ENCODE measurements at regions not wholly inside any gene's neighbourhood (a gene's known extent, or its start where the extent isn't known, plus 50 kb on each side); places are given as distances from the start of the nearest gene placed in this dataset.

DNA sequence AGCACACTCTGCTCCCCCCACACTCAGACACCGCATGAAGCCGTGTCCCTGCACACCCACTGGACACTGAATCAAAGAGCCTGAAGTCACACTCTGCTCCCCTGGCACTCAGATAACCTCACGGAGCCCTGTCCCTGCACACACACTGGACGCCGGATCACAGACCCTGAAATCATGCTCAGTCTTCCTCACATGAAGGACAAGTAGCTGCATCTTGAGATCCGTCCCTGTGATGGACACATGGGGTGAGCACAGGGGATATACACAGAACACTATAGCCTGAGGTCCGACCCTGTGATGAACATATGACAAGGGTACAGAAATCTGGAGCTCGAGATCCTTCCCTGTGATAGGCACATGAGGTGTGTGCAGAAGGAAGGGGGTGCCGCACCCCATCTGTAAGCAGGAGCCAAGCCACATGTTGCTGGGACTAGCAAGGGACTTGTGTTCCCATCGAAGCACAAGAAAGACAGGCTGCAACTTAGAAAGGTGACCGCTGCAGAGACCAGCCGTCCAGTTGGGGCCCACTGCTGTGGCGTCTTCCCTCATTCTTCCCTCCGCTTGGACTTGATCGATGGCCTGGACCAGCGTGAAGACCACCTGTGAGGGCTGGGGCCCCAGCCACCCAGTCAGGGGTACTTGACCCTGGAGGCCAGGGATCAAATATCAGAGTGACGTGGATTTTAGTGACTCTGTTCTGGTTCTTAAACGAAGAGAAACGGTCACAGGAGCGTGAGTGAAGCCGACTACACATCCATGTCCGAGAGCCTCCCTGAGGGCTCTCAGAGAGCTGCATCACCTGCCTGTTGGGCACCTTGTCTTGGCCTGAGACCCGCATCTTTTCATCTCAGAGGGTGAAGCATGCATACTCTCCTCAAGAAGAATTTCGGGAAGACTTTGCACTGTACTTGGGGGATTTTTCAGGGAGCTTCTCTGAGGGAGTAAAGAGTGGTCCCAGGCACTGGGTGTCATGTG lies 391.7 kb upstream of the SALL3 start:
- Histone ChIP-seq H3K9me3 (ENCODE audit: control insufficient read depth, insufficient read depth, low read length) (peaks cover 4% of the 10 kb centered on the region; the same call in 1 of the 2 replicates), H3K9me2 (replicated peaks; ENCODE audit: control insufficient read depth, low read length) (no peaks in the 10 kb centered on the region), H3K79me2 (ENCODE audit: control insufficient read depth, low read length) (no peaks in the 10 kb centered on the region), H3F3A (ENCODE audit: control insufficient read depth, insufficient read depth) (no peaks in the 10 kb centered on the region), H4K20me1 (ENCODE audit: control insufficient read depth, insufficient read depth, low read depth, low read length) (no peaks in the 10 kb centered on the region), H3K4me2 (ENCODE audit: low read length) (no peak overlapping the region), H3K27ac (ENCODE audit: low read depth, low read length) (no peak overlapping the region), H3K4me3 (ENCODE audit: low read length) (no peak overlapping the region), H3K27me3 (ENCODE audit: control insufficient read depth, low read length) (no peaks in the 10 kb centered on the region), H3K36me3 (ENCODE audit: control insufficient read depth, low read length) (no peaks in the 10 kb centered on the region), H3K4me1 (ENCODE audit: control insufficient read depth, low read length) (no peaks in the 10 kb centered on the region)
- no peak for TF ChIP-seq EZH2phosphoT487 (IDR thresholded peaks at IDR 0.05; ENCODE audit: borderline replicate concordance, low read length)
- TF ChIP-seq, protein P1, sequence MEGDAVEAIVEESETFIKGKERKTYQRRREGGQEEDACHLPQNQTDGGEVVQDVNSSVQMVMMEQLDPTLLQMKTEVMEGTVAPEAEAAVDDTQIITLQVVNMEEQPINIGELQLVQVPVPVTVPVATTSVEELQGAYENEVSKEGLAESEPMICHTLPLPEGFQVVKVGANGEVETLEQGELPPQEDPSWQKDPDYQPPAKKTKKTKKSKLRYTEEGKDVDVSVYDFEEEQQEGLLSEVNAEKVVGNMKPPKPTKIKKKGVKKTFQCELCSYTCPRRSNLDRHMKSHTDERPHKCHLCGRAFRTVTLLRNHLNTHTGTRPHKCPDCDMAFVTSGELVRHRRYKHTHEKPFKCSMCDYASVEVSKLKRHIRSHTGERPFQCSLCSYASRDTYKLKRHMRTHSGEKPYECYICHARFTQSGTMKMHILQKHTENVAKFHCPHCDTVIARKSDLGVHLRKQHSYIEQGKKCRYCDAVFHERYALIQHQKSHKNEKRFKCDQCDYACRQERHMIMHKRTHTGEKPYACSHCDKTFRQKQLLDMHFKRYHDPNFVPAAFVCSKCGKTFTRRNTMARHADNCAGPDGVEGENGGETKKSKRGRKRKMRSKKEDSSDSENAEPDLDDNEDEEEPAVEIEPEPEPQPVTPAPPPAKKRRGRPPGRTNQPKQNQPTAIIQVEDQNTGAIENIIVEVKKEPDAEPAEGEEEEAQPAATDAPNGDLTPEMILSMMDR (IDR thresholded peaks at IDR 0.05; ENCODE audit: low read depth, low read length, poor library complexity, severe bottlenecking) = no peak

DNA sequence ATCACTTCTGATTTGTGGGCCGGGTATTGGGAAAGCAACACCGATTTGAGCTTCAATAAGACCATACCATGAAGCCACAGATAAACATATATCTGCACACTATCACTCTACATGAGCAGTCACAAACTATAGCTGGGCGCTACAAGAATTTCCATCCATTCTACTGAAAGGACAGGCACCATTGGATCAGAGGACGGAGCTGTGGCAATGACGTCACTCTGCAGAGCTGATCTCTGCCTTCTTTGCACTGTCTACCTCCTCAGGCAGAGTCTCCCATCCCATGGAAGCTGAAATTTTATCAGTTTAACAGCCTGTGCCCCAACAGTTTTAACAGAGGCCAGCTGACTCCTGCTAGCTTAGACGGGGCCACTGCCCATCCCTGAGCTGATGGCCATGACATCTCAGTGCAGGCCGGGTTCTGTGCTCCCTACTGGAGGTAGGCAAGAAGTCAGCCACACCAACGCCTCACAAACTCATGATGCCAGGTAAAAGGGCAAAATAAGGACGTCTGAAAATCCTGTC lies 389.6 kb upstream of the SALL3 start:
- Histone ChIP-seq H3F3A (ENCODE audit: control insufficient read depth, insufficient read depth) (no peaks in the 10 kb centered on the region), H3K27ac (ENCODE audit: low read depth, low read length) (no peak overlapping the region), H3K9me3 (ENCODE audit: control insufficient read depth, insufficient read depth, low read length) (no peaks in the 10 kb centered on the region; the same call in 1 of the 2 replicates), H3K4me1 (ENCODE audit: control insufficient read depth, low read length) (no peaks in the 10 kb centered on the region), H3K79me2 (ENCODE audit: control insufficient read depth, low read length) (no peaks in the 10 kb centered on the region), H3K36me3 (ENCODE audit: control insufficient read depth, low read length) (no peaks in the 10 kb centered on the region), H3K4me2 (ENCODE audit: low read length) (no peak overlapping the region), H3K4me3 (ENCODE audit: low read length) (no peak overlapping the region), H3K9me2 (replicated peaks; ENCODE audit: control insufficient read depth, low read length) (no peaks in the 10 kb centered on the region), H4K20me1 (ENCODE audit: control insufficient read depth, insufficient read depth, low read depth, low read length) (no peaks in the 10 kb centered on the region), H3K27me3 (ENCODE audit: control insufficient read depth, low read length) (no peaks in the 10 kb centered on the region)
- TF ChIP-seq, protein P1 (IDR thresholded peaks at IDR 0.05; ENCODE audit: low read depth, low read length, poor library complexity, severe bottlenecking) = no peak
- no peak for TF ChIP-seq EZH2phosphoT487 (IDR thresholded peaks at IDR 0.05; ENCODE audit: borderline replicate concordance, low read length)

DNA sequence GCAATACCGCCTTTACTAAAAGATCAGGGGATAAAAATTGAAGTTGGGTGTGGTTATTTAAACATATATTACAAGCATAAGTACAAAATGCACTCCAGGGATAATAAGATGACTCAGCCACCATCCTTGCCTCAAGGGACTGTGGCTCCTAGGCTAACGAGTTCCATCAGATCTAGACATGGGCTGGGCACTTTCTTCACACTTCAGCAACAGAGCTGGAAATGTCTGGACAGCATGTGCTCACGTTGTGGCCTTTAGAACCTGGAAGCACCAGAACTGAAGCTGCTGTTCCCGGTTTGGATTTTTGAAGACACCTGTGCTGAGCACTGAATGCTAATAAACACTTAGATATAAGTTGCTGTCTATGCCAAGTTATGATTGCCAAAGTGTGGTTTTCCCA lies 384.2 kb upstream of the SALL3 start:
- Histone ChIP-seq H3K27me3 (ENCODE audit: control insufficient read depth, low read length) (no peaks in the 10 kb centered on the region), H3K4me2 (ENCODE audit: low read length) (no peak overlapping the region), H3K4me1 (ENCODE audit: control insufficient read depth, low read length) (no peaks in the 10 kb centered on the region), H3K79me2 (ENCODE audit: control insufficient read depth, low read length) (no peaks in the 10 kb centered on the region), H3K36me3 (ENCODE audit: control insufficient read depth, low read length) (no peaks in the 10 kb centered on the region), H4K20me1 (ENCODE audit: control insufficient read depth, insufficient read depth, low read depth, low read length) (no peaks in the 10 kb centered on the region), H3K9me2 (replicated peaks; ENCODE audit: control insufficient read depth, low read length) (no peaks in the 10 kb centered on the region), H3K9me3 (ENCODE audit: control insufficient read depth, insufficient read depth, low read length) (no peaks in the 10 kb centered on the region), H3K27ac (ENCODE audit: low read depth, low read length) (no peak overlapping the region), H3K4me3 (ENCODE audit: low read length) (no peak overlapping the region), H3F3A (ENCODE audit: control insufficient read depth, insufficient read depth) (no peaks in the 10 kb centered on the region)
- TF ChIP-seq, protein P1 (IDR thresholded peaks at IDR 0.05; ENCODE audit: low read depth, low read length, poor library complexity, severe bottlenecking) = no peak
- TF ChIP-seq EZH2phosphoT487 (IDR thresholded peaks at IDR 0.05; ENCODE audit: borderline replicate concordance, low read length) = no peak
